OCI-LY7 (cell line): ENCODE measurements at regions not wholly inside any gene's neighbourhood (a gene's known extent, or its start where the extent isn't known, plus 50 kb on each side); places are given as distances from the start of the nearest gene placed in this dataset.

Source experiments
- BruUV-seq: library from RNA; stranded (reverse); fragments of 400-500 nt; replicated peaks from 2 replicates; lab custom pipeline; 2021; lab: Mats Ljungman, UMichigan
- CTCF ChIA-PET: fragments of 300-600 bp; sonication (Branson Sonifier 250); formaldehyde crosslinking; loops from one replicate; lab custom pipeline; 2022; ENCODE audit warnings: antibody characterized with exemption; ENCODE audit not compliant: unreplicated experiment; lab: Charles Lee
- POLR2A ChIA-PET: fragments of 300-600 bp; sonication (Branson Sonifier 250); formaldehyde crosslinking; loops from one replicate; lab custom pipeline; 2022; ENCODE audit warnings: antibody characterized with exemption; lab: Charles Lee
- DNase-seq: peaks from one replicate; pipeline ENCODE4 v3.0.0-alpha.2; 2015; ENCODE audit warnings: low spot score
- H2AFZ ChIP-seq: fragments of 200-600 bp; sonication (generic), shearing (Covaris generic); 2 replicates; pipeline ENCODE4 v1.6.1; 2014; ENCODE audit warnings: mild to moderate bottlenecking, antibody characterized with exemption, low read length, moderate library complexity
- H3K27ac ChIP-seq: fragments of 200-600 bp; sonication (generic); 2 replicates; pipeline ENCODE4 v1.5.1; 2014; ENCODE audit warnings: mixed run types, low read depth, mild to moderate bottlenecking, moderate library complexity, low read length, inconsistent platforms; ENCODE audit not compliant: poor library complexity, severe bottlenecking
- H3K36me3 ChIP-seq: fragments of 200-600 bp; sonication (generic); 2 replicates; pipeline ENCODE4 v1.6.1; 2014; ENCODE audit warnings: mild to moderate bottlenecking, antibody characterized with exemption, low read length, moderate library complexity, mixed read lengths; ENCODE audit not compliant: insufficient read depth
- H3K4me1 ChIP-seq: fragments of 200-600 bp; sonication (generic); 2 replicates; pipeline ENCODE4 v1.5.1; 2014; ENCODE audit warnings: mild to moderate bottlenecking, low read length; ENCODE audit not compliant: insufficient read depth, poor library complexity, severe bottlenecking
- H3K4me2 ChIP-seq: fragments of 200-600 bp; sonication (generic); 2 replicates; pipeline ENCODE4 v1.6.1; 2014; ENCODE audit warnings: mild to moderate bottlenecking, low read length
- H3K4me3 ChIP-seq: fragments of 200-600 bp; sonication (generic); 2 replicates; pipeline ENCODE4 v1.5.1; 2014; ENCODE audit warnings: mild to moderate bottlenecking, low read depth, low read length; ENCODE audit not compliant: poor library complexity, severe bottlenecking
- H3K79me2 ChIP-seq: fragments of 200-600 bp; sonication (generic); 2 replicates; pipeline ENCODE4 v1.6.1; 2016; ENCODE audit warnings: low read depth, mild to moderate bottlenecking, low read length, moderate library complexity, mixed read lengths; ENCODE audit not compliant: insufficient read depth
- H3K9me2 ChIP-seq: fragments of 200-600 bp; sonication (generic); 2 replicates; pipeline ENCODE4 v1.6.1; 2016; ENCODE audit warnings: mild to moderate bottlenecking, low read length, mixed read lengths; ENCODE audit not compliant: insufficient read depth
- H3K9me3 ChIP-seq: fragments of 200-600 bp; sonication (generic); 2 replicates; pipeline ENCODE4 v1.6.1; 2014; ENCODE audit warnings: mild to moderate bottlenecking, mixed run types, low read length, mixed read lengths
- H4K20me1 ChIP-seq: fragments of 200-600 bp; sonication (generic); 2 replicates; pipeline ENCODE4 v1.6.1; 2014; ENCODE audit warnings: mild to moderate bottlenecking, antibody characterized with exemption, low read length, moderate library complexity, mixed read lengths; ENCODE audit not compliant: insufficient read depth
- EZH2phosphoT487 ChIP-seq: fragments of 200-600 bp; sonication (generic); IDR thresholded peaks from 2 replicates; pipeline ENCODE4 v1.6.1; 2018; ENCODE audit warnings: low read depth, borderline replicate concordance, mild to moderate bottlenecking, mixed run types, antibody characterized with exemption, low read length, moderate library complexity, mixed read lengths
- intact Hi-C: fragments of 100-400 bp; cut with micrococcal nuclease; formaldehyde crosslinking; loops from one replicate; pipeline ENCODE4 v1.10.0; 2022; ENCODE audit not compliant: unreplicated experiment
- TF ChIP-seq, protein P1 (sequence below): fragments of 200-600 bp; sonication (generic); conservative IDR thresholded peaks from 2 replicates; pipeline ENCODE4 v1.5.1; 2014; ENCODE audit warnings: mild to moderate bottlenecking, antibody characterized with exemption, low read length, moderate library complexity, mixed read lengths

DNA sequence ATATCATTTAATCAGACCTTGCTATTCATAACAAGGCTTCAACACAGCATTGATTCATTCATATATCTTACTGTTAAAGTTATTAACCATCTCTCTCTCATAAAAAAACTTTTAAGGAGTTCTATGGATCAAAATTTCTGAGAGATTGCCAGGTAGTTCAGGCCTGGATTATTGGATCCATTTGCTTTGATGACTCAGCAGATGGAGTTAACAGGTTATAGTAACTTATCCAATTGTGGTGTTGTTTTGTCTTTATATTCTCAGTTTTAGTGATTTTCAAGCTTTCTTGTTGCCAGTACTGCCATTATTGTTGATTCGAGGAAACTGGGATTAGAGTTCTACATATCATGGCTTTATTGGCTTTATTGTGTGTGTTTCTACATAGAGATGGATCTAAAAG lies 195.7 kb upstream of the MMADHC start:
- POLR2A ChIA-PET = interaction anchor here (0.7 kb wide), 1 partner anchor 50 kb away, joined by 3 read pairs; no protein-coding TSS in a partner anchor
- intact Hi-C loops = no loop called here
- Histone ChIP-seq H4K20me1 (no peaks in the 10 kb centered on the region), H3K4me1 (no peaks in the 10 kb centered on the region), H3K36me3 (no peaks in the 10 kb centered on the region), H3K27ac (no peak overlapping the region), H3K4me2 (no peak overlapping the region), H3K9me3 (no peaks in the 10 kb centered on the region), H2AFZ (no peak overlapping the region), H3K9me2 (no peaks in the 10 kb centered on the region), H3K4me3 (no peak overlapping the region), H3K79me2 (no peaks in the 10 kb centered on the region)
- DNase-seq = no peak
- CTCF ChIA-PET = no interaction called here
- no TSS peak for BruUV-seq
- TF ChIP-seq, protein P1, sequence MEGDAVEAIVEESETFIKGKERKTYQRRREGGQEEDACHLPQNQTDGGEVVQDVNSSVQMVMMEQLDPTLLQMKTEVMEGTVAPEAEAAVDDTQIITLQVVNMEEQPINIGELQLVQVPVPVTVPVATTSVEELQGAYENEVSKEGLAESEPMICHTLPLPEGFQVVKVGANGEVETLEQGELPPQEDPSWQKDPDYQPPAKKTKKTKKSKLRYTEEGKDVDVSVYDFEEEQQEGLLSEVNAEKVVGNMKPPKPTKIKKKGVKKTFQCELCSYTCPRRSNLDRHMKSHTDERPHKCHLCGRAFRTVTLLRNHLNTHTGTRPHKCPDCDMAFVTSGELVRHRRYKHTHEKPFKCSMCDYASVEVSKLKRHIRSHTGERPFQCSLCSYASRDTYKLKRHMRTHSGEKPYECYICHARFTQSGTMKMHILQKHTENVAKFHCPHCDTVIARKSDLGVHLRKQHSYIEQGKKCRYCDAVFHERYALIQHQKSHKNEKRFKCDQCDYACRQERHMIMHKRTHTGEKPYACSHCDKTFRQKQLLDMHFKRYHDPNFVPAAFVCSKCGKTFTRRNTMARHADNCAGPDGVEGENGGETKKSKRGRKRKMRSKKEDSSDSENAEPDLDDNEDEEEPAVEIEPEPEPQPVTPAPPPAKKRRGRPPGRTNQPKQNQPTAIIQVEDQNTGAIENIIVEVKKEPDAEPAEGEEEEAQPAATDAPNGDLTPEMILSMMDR = no peak
- no peak for TF ChIP-seq EZH2phosphoT487

DNA sequence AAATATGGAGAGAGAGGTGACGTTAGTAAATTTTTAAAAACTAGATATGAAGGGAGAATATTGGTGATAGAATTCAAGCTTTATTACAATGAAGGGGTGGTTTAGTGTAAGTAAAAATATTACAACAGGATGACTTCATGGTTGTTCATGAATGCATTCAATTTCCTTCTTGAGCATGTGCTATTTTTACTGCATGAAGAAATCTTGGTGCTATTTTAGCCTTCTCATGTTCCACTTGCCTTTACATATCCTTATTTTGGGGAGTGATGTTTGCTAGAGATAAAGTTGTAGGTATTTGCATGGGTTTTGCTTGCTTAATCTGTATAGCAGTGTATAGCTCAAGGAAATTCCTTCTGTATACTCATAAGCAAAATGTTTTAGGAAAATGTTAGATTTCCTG lies 195.0 kb upstream of the MMADHC start:
- Histone ChIP-seq H2AFZ (no peak overlapping the region), H3K36me3 (no peaks in the 10 kb centered on the region), H3K9me3 (no peaks in the 10 kb centered on the region), H3K79me2 (no peaks in the 10 kb centered on the region), H3K4me3 (no peak overlapping the region), H3K4me2 (no peak overlapping the region), H4K20me1 (no peaks in the 10 kb centered on the region), H3K9me2 (no peaks in the 10 kb centered on the region), H3K4me1 (no peaks in the 10 kb centered on the region), H3K27ac (no peak overlapping the region)
- ChIA-PET CTCF (no interaction called here), POLR2A (no interaction called here)
- TF ChIP-seq EZH2phosphoT487 = no peak
- TF ChIP-seq, protein P1 = no peak
- no TSS peak for BruUV-seq
- intact Hi-C loops = no loop called here
- DNase-seq = no peak

DNA sequence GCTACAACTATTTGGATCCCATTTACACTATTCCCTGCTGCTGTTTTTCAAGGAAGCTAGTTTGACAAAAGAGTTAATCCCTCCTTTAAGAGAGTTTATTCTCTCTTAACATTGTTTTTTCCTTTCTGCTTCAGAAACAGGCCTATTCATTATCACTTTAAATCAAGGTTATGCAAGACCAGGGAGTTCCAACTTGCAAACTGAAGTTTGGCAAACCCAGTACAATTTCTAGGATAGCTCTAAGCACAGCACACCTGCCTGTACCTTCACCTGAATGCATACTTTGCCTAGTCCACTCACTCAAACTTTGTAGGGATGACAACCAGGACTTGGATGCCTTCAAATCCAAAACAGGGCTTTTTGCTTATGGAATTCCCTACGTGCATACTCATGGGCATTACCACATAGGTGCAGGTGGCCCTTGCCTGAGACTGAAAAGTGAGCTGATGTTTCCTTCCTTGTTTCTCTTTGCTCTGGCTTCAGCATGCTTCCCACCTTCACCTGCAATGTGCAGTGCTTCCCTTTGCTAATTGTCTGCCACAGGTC lies 193.8 kb upstream of the MMADHC start:
- no peak for DNase-seq
- ChIA-PET CTCF (no interaction called here), POLR2A (no interaction called here)
- no peaks in the 10 kb centered on the region for H3K79me2 ChIP-seq
- intact Hi-C loops = no loop called here
- no peaks in the 10 kb centered on the region for H3K4me1 ChIP-seq
- no peaks in the 10 kb centered on the region for H3K9me3 ChIP-seq
- no peak overlapping the region for H3K4me3 ChIP-seq
- no peaks in the 10 kb centered on the region for H4K20me1 ChIP-seq
- no peak for TF ChIP-seq EZH2phosphoT487
- TF ChIP-seq, protein P1 = no peak
- H3K9me2 ChIP-seq = no peaks in the 10 kb centered on the region
- H3K27ac ChIP-seq = no peak overlapping the region
- no peaks in the 10 kb centered on the region for H3K36me3 ChIP-seq
- H3K4me2 ChIP-seq = no peak overlapping the region
- no peak overlapping the region for H2AFZ ChIP-seq
- no TSS peak for BruUV-seq
